Central memory CD4-positive, alpha-beta T cell (primary cell): ENCODE measurements at regions not wholly inside any gene's neighbourhood (a gene's known extent, or its start where the extent isn't known, plus 50 kb on each side); places are given as distances from the start of the nearest gene placed in this dataset.
A peak's percentile ranks its signal among the peaks of the same experiment; 100 is the strongest.

Experiments used
- DNase-seq: peaks from one replicate; pipeline ENCODE4 v3.0.0; 2022

DNA sequence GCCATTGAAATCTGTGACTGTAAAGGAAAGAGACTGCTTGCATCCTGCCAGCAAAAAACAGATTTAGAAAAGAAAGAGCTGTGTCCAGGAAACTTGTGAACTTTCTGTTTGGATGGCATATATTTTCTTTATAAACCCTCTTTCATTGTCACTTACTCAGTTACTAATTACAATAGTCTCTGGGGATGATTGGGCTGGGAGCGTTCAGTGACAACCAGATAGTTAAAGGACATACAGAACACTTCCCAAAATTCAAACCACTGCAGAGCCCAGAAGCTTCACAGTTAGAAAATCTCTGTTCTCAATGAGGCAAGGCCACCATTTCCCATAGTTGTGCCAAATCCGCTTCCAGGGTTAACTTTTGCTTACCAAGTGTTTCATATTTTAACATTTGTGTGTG, 98.6 kb upstream of the TAB2 start:
- no peak for DNase-seq

- DNase-seq = no peak
These were observed 96.4 kb upstream of the TAB2 start for GRCh38 chr6:149220882-149221773.

GRCh38 chr6:149221774-149222070, 95.8 kb upstream of the TAB2 start:
- no peak for DNase-seq

- no peak for DNase-seq
These were observed 94.2 kb upstream of the TAB2 start for GRCh38 chr6:149223120-149223903.

DNA sequence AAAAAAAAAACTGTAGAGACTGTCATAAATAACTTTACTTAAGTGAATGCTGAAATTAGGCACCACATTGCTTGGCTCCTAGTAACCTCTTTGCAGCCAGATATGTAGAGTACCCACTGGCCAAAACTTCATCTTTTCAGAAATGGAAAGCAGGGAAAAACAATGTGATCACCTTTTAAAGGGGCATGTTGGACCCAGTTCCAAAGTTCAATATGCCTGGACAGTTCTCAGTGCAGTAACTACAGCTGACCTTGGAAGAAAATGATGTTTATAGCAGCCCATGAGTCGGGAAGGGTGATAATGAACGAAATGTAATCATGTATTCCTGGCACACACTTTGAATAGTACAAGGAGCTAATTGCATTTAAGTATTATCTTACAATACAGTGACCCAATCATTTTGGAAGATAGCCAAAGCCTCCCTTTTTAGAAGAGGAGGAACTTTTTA, 93.6 kb upstream of the TAB2 start:
- no peak for DNase-seq

- no peak for DNase-seq
These were observed 93.1 kb upstream of the TAB2 start for GRCh38 chr6:149224399-149224798.

GRCh38 chr6:149225370-149225769, 92.1 kb upstream of the TAB2 start:
- DNase-seq = no peak

GRCh38 chr6:149225946-149226345, 91.6 kb upstream of the TAB2 start:
- DNase-seq = no peak

- no peak for DNase-seq
These were observed 89.7 kb upstream of the TAB2 start for GRCh38 chr6:149227796-149228195.

DNA sequence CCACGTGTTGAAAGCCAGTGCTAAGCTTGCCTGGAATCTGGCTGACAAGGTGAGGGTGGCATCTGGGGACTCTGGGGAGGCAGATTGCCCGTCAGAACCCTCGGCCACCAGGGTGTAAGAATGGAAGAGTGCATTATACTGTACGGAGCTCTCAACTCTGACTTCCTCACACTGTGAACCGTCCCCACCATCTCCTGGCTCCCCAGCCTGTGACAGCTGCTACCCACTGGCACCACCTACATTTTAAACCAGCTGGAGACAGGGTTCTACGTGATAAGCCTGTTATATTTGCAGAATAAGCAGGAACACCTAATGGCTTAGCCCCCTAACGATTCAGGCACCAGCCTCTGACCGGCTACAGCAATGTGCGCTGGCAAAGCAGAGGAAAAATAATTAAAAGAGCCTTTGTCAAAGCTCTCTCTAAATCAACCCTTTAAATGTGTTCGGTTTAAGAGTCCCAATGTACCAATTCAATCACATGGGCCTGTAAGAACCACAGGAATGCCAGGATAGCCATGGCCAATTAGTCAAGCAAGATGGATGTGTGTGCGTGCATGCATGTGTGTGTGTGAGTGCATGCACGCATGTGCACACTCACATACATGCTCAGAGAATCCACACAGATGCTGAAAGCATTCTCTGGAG, 89.1 kb upstream of the TAB2 start:
- no peak for DNase-seq

DNA sequence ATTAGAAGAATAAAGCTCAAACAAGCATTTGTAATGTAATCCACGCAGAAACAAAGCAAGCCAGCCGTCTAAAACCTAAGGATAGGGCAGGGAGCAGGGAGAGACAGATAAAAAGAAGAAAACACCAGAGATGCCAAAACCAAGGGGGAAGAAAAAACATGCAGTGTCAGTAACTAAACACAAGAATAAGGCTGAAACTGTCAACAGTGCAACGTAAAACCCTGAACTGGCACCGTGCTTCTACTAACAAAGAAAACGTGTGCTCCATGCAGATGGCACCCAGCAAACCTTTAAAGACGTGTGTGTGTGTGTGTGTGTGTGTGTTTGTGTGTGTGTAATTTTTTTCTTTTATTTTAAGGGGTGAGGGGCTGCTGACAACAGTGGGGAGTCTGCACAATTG, 88.4 kb upstream of the TAB2 start:
- no peak for DNase-seq

- DNase-seq = no peak
These were observed 86.6 kb upstream of the TAB2 start for GRCh38 chr6:149230712-149231460.

DNA sequence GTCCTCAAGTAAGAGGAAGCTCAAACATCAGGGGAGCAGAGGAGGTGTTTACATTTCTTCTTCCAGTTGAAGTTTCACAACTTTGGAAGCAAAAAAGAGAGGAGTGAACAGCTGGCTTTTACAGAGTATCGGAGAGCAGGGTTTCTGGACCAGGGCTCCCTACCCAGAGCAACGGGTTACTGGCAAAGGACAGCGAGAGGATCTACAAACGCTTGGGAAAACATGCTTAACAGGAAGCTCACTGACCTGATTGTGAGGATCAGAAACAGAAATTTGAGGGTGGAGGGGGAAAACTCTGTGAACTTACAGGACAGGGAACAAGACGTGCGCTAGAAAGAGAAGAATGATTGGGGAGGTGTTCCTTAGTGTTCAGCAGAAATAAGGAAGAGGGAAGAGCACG, 85.7 kb upstream of the TAB2 start:
- DNase-seq = no peak

DNA sequence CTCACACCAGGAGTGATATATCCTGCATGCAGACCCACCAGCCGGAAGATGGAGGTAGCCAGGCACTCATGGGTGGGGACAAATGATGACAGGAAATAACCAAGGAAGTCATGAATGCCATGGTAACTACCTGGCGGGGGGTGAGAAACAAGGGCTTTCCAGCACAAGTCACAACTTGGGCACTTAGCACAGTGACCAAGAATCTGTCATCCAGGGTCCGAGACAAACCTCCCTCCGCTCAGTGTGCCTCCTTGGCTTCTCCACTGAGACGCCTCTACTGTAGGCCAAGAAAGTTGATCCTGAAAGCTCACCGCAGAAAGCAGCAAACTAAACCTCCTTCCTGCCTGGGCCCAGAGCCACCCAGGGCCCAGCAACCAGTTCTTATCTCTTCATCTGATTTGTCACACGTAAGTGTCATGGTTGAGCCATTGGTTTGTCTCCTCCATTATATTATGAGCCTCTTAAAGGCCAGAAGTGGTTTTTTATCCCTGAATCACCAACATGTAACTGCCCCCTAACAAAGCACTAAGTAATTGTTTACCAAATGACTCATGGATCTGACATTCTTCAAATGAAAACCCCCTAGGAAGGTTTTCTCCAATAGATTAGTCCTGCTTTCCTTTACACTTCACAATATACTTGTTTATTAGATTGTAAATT, 84.3 kb upstream of the TAB2 start:
- peak; percentile 66 for DNase-seq

- DNase-seq = peak; percentile 74
These were observed 83.2 kb upstream of the TAB2 start for GRCh38 chr6:149234051-149234962.

GRCh38 chr6:149235130-149235561, 82.4 kb upstream of the TAB2 start:
- no peak for DNase-seq

DNA sequence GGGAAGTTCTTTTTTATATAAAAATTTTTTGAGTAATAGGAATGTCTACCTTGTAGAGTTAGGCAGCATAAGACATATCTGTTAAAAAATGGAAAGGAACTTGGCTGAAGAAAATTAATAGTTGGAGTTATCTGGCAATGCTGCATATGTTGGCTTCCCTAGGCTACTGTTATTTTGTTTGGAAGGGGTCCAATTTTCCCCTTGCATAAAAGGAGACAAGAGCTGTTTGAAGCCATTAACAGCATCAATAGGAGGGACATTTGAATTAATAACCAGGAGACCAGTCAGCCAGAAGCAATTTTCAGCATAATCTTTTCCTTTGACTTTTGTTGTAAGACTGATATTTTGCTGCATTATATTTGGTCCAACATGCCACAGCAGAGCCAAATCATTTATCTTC, 80.9 kb upstream of the TAB2 start:
- DNase-seq = no peak

DNA sequence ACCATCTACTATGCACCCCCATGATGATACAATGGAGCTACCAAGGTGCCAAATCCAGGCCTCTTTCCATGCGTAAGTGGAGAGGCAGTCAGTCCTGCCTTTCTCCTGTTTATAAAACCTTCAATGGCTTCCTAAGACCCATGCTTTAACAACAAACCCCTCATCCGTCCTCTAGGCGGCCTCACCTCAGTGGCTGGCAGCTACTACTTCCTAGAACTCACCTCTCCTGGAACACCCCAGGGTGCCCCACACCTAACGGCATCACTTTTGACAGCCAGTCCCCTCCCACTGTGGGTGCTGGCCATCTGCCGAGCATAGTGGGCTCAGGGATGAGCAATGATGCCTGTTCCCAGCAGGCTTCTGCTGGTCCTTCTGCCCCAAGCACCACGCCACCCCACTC, 80.0 kb upstream of the TAB2 start:
- DNase-seq = no peak

- no peak for DNase-seq
These were observed 77.8 kb upstream of the TAB2 start for GRCh38 chr6:149239573-149240209.

- no peak for DNase-seq
These were observed 74.6 kb upstream of the TAB2 start for GRCh38 chr6:149242883-149243282.

DNA sequence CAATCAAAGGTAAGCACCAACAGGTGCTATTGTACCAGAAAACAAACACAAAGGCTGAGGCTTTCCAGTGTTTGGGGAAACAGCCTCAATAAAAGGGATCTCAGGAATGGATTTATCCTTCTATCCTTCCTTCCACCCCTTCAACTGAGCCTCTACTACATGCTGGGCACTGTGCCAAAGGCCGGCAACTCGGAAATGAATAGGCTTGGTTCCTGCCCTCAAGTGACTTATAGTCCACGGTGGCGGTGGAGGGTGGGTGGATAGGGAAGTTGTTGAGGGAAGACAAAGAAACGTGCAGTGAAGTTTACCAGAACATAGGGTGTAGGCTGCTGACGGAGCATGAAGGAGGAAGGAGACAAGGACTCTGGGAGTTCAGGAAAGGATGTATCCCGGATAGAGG, 73.4 kb upstream of the TAB2 start:
- DNase-seq = no peak
